Inflammatory macrophage treated with lipopolysaccharide for 4 hours (primary cell): ENCODE measurements at regions not wholly inside any gene's neighbourhood (a gene's known extent, or its start where the extent isn't known, plus 50 kb on each side); places are given as distances from the start of the nearest gene placed in this dataset.

Source experiments
- DNase-seq: peaks from one replicate; pipeline ENCODE4 v3.0.0-alpha.2; 2020

GRCh38 chr6:165229216-165229615 is 80.2 kb downstream of the C6orf118 start:
- no peak for DNase-seq

DNA sequence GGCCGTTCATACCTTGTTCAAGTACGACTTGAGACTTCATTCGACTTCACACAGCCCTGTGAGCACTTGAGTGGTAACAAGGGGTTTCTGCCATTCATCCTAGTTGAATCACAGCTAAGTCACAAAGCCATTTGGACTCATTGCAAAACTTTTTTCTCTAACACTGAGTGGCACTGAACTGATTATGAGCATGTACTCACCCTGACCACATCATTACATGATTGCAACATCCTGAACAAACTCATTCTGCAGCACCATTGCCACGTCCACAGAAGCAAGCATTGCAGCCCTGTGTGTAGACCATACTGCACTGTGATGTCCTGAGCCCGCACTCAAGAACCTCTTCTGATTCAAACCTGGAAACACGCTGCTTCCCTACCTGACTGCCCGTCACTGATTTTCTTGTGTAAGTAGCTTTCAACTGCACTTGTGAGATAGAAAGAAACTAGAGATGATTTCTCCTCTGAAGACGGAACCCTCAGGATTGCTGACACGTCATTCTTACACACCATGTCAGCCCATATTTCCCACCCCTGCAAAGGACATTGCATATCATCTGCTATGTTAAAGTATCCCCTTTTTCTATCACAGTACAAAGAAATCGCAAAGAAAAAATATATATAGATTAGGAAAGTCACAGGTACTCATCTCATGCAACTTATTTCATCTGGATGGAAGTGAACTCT is 81.6 kb downstream of the C6orf118 start:
- no peak for DNase-seq

- no peak for DNase-seq
Measured at GRCh38 chr6:165223736-165224135, 85.7 kb downstream of the C6orf118 start.

DNA sequence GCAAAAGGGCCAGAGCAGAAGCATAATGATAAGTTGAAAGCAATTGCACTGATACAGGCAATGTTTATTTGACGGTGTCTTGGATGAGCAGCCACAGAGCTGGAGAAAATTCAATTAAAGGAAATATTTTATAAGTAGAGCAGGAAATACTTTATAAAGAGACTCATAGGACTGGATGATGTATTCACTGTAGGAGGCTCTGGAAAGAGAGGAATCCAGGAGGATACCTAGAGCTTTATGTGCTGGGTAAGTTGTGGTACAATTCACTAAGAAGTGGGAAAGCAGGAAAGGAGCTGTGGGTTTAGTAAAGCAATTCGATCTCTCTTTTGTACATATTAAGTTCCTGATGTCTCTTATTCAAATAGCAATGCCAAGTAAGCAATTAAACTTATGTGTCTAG is 86.3 kb downstream of the C6orf118 start:
- no peak for DNase-seq

- DNase-seq = no peak
Measured at GRCh38 chr6:165222315-165223025, 86.9 kb downstream of the C6orf118 start.

DNA sequence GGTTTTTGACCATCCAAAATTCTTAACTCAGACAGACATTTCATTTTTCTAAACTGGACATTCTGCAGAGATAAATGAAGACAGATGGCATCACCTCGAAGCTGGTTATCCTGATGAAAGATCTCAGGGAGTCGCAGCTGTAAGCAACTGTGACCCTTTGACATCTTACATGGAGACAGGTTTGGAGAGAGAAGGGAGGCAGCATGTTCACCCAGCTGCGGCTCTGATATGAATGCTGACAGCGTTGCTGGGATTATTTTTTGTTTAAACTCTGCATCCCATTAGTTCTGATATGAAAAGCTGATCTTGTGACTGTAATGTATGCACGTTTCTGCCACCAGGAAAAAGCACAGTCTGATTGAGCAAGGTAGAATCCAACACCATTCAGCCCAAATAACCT is 89.4 kb downstream of the C6orf118 start:
- no peak for DNase-seq

DNA sequence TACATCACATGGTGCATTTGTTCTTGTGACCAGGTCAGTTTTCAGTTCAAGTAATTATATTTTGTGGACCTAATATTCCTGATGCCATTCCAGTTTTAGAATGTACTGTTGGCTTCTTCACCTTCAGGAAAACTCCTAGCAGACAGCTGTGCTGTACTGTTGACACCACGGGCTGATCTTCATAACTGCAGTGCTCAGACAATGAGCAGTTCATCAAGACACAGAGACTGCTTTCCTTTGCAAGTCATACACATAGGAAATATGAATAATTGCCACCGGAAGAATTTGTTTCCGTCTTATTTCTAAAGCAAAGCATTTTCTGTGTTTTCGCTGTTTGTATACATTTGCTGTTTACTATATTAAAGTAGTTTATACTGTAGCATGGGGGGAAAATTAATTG is 89.8 kb downstream of the C6orf118 start:
- no peak for DNase-seq

GRCh38 chr6:165218829-165219228 is 90.6 kb downstream of the C6orf118 start:
- no peak for DNase-seq

DNA sequence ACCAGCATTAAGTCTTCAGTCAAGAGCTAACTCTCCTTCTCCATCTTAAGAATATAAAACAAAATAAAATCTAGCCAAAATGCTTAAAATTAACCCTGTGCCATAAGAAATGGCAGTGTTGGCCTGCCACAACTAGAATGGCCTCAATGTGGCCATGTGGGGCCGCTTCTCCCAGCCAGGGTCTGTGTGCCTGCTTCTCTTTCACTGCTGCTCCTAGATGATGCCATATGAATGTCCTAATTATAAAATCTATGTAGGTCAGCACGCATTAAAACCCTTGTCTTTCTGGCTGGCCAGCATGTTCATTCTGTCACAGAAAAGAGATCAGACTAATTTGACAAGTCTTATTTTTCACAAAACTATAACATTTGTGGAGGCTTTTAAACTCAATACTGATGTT is 102.6 kb downstream of the C6orf118 start:
- no peak for DNase-seq

DNA sequence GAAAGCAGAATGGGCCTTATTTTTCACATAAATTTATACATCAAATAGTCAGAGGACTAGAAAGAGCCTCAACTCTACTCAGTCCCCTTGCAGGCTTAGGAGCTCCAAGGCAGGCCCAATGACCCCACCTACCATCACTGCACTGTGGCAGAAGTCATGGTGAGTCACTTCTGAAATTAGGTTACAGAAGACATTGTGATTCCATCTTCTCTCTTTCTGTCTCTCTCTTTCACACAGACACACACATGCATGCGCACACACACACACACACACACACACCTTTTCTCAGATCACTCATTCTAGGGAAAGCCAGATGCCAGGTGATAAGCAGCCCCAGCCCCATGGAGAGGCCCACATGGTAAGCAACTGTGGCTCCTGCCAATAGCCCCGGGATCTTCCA is 103.8 kb downstream of the C6orf118 start:
- no peak for DNase-seq

DNA sequence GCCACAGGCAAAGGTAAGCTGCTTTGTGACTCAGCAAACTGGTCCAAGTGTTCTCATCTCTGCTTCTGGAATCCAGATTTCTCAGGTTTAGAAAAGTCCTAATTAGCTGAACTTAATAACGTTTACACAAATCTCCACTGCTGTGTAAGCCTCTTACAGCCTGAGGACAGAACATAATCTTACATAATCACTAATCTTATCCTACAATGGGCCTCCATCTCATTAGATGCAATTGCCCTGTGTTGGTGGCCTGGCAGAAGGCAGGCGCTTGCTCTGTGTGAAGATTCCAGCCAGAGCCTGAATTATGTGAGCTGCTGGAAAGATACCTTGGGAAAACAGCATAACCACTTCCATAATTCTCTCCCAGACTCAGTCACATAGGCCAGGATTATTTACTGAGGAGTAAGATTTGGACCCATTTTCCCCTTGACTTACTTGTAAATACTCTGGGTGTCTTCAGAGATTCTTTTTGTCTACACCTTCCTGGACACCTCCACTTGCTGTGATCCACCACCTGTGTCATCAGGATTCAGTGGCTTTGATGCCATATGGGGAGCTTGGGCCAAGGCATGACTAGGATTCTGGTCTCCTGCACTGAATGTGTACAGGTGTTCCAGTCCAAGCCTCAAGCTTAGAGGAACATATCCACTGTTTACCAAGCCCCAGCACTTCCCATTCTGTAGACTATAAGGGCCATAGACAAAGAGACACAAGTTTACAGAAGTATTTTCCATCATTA is 104.4 kb downstream of the C6orf118 start:
- no peak for DNase-seq

- DNase-seq = no peak
Measured at GRCh38 chr6:165200178-165200577, 109.2 kb downstream of the C6orf118 start.

DNA sequence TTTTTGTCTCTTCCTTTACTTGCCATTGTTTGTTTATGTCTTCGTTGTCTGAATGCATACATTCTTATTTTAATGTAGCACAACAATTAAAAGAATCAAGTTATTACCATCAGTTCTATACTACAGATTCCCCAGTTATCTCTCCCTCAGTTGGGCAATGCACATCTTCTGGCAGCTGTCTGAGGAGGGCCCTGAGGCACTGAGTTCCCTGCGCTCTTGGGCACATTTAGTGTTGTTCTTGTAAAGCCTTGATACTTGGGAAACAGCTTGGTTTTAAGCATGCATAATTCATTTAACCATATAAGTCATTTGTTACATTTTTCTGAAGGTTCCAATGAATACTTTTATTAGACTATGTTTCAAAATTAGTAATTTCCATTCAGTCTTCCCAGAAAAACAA is 117.9 kb downstream of the C6orf118 start:
- DNase-seq = no peak

DNA sequence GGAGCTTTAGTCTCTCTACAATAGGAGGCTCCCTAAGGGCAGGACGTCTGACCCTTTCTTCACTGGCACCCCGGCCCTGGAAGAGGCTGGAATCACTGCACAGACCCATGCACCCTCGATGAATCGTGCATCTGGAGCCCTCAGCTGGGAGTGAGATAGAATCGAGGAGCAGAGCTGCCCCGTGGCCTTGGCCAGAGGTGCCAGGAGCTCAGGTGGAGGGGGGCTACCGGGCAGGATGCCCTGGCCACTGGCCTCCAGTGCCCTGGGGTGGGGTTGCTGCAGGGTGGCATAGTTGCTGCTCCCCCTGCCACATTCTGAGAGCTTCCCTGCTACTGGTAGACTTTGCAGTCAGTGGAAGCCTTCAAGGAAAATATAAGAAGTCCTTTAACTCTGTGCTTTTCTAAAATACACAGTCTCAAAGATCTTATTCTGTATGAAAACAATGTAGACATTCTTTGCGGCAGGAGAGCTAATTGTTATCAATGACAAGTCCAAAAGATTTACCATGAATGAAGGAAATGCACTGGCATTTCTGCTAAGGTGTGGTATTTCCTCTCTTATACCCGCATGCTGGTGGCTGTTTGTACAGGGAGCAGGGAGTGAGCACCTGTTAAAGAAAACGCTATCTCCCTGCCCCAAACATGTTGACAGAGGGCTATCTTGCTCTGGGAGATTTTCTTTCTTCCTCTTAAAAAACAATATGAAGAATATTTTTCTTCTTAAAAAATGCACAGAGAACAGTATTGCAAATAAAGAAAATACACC is 122.8 kb downstream of the C6orf118 start:
- no peak for DNase-seq

DNA sequence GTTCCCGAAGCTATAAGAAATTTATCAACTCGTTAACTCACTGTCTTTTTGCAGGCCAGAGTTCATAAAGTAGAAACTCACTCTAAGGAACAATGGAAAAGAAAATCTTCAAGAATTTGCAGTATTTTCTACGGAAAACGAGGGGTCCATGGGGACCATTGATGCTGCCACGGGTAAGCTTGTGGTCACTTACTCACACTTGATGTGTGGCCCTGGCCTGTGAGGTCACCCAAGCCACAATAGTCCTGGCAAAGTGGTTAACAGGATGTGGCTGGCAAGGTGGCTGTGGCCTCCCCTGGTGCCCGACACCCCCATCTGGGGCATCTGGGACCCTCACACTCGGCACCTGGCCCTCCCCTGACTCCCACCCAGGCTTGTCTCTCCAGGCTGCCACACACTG is 123.4 kb downstream of the C6orf118 start:
- no peak for DNase-seq

DNA sequence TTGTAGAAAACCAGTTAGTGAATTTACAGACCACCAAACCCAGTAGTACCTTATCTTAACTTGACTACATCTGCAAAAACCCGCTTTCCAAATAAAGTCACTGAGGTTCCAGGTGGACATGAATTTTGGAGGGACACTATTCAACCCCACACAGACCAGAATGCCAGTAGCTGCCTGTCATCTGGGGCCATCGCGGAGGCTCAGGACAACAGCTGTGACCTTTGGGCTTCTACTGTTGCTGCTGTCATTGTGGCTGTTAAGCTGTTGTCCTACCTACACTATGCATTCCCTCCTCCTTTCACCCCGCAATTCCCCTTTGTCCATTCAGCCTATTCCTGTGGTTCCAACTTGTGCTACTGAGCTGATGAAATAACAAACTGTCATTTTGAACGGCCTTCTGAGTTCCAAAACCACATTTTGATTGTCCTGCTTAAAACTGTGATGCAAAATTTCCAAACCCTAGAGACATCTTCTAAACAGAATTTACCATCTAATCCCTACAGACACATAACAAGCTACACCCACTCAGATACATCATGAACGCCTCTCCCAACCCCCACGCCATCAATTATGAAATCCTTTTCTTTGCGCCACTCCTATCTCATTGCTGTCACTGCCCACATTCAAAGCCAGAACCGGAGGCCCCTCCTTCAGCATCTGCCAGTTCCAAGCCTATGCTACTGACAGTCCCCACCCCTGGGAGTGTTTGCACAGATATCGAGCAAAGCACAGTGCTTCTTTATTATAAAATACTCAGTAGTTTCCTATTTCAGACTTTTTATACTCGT is 125.0 kb downstream of the C6orf118 start:
- no peak for DNase-seq

- DNase-seq = no peak
Measured at GRCh38 chr6:165183496-165184140, 125.8 kb downstream of the C6orf118 start.

DNA sequence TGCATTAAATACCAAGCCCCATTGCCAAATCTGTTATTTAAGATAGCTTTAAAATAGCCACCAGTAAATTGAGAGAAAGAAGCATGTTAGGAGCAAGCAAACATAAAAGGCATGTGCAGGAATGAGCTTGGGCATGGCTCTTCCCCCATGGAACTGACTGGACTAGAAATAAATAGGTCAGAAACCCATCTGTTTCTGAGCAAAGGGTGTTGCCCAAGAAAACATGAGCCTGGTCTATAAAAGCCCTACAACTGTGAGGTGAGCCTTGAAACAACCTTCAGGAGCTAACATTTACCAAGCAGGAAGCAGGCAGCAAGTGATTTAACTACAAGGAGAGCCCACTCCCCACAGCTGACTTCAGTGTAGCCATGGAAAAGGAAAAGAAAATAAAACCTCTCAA is 126.3 kb downstream of the C6orf118 start:
- no peak for DNase-seq

DNA sequence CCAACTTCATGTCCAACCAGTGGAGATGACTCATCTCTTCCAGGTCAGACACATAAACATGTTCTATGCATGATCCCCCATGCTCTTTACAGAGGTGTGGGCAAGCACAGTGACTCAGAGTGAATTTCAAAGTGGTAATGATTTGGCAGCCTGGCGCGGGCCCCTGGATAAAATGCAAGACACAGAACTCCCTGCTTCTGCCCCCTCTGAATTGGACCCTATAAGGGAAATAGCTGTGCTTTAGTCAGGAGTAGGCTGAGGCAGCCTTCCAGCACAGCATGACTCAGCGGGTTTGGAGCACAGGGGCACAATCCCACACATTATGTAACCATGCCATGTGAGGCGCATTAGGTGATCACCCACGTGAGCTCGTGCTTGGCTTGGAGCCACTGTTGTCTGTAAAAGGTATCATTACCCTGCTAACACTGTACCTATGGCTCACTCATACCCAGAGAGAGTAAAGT is 127.4 kb downstream of the C6orf118 start:
- DNase-seq = no peak

GRCh38 chr6:165178056-165178455 is 131.3 kb downstream of the C6orf118 start:
- DNase-seq = no peak

- no peak for DNase-seq
Measured at GRCh38 chr6:165173484-165173883, 135.9 kb downstream of the C6orf118 start.

GRCh38 chr6:165167861-165168260 is 141.5 kb downstream of the C6orf118 start:
- DNase-seq = no peak
